A673 (cell line): ENCODE measurements at regions not wholly inside any gene's neighbourhood (a gene's known extent, or its start where the extent isn't known, plus 50 kb on each side); places are given as distances from the start of the nearest gene placed in this dataset.
"Not testable (repeated sequence)": the region's sequence is repeated elsewhere in the genome, so short reads cannot be mapped to it uniquely, and the experiment has no call there.

ENCODE experiments used
- EZH2 ChIP-seq: fragments of 200-600 bp; sonication (generic); IDR thresholded peaks from 2 replicates; pipeline ENCODE4 v1.6.1; 2017; ENCODE audit warnings: borderline replicate concordance, low read depth, mild to moderate bottlenecking, mixed read lengths, antibody characterized with exemption, low read length; ENCODE audit not compliant: poor library complexity, severe bottlenecking
- TF ChIP-seq, protein P1 (sequence below): fragments of 300-800, 200-600 bp; sonication (generic); conservative IDR thresholded peaks from 2 replicates; pipeline ENCODE4 v1.5.1; 2017; ENCODE audit warnings: low read depth, mild to moderate bottlenecking, antibody characterized with exemption, low read length, moderate library complexity, mixed read lengths

DNA sequence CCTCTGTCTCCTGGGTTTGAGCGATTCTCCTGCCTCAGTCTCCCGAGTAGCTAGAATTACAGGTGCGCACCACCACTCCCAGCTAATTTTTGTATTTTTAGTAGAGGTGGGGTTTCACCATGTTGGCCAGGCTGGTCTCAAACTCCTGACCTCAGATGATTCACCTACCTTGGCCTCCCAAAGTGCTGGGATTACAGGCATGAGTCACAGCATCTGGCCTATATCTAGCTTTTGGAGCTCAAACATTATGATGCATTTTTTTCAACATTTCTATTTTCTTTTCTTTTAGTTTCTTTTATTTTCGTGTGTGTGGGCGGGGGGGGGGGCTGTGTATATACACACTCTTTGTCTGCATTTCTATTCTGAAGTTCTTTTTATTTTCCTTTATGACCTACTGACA, 85.6 kb upstream of the PEG3 start:
- TF ChIP-seq, protein P1, sequence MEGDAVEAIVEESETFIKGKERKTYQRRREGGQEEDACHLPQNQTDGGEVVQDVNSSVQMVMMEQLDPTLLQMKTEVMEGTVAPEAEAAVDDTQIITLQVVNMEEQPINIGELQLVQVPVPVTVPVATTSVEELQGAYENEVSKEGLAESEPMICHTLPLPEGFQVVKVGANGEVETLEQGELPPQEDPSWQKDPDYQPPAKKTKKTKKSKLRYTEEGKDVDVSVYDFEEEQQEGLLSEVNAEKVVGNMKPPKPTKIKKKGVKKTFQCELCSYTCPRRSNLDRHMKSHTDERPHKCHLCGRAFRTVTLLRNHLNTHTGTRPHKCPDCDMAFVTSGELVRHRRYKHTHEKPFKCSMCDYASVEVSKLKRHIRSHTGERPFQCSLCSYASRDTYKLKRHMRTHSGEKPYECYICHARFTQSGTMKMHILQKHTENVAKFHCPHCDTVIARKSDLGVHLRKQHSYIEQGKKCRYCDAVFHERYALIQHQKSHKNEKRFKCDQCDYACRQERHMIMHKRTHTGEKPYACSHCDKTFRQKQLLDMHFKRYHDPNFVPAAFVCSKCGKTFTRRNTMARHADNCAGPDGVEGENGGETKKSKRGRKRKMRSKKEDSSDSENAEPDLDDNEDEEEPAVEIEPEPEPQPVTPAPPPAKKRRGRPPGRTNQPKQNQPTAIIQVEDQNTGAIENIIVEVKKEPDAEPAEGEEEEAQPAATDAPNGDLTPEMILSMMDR: not testable (repeated sequence)
- not testable (repeated sequence) for TF ChIP-seq EZH2
